Muscle of leg (tissue), 3 donors: ENCODE measurements at regions not wholly inside any gene's neighbourhood (a gene's known extent, or its start where the extent isn't known, plus 50 kb on each side); places are given as distances from the start of the nearest gene placed in this dataset.
"Not testable (repeated sequence)": the region's sequence is repeated elsewhere in the genome, so short reads cannot be mapped to it uniquely, and the experiment has no call there.

ENCODE experiments used
- DNase-seq: peaks from one replicate; pipeline ENCODE4 v3.0.0; 2013
- H3K27ac ChIP-seq: one replicate; pipeline ENCODE4 v1.5.1; 2013; ENCODE audit warnings: mild to moderate bottlenecking, low read length, control low read depth
- H3K27me3 ChIP-seq: one replicate; pipeline ENCODE4 v1.6.1; 2013; ENCODE audit warnings: low read length; ENCODE audit not compliant: control insufficient read depth, insufficient read depth
- H3K36me3 ChIP-seq: one replicate; pipeline ENCODE4 v1.6.1; 2013; ENCODE audit warnings: low read length; ENCODE audit not compliant: control insufficient read depth, insufficient read depth
- H3K4me1 ChIP-seq: one replicate; pipeline ENCODE4 v1.6.1; 2013; ENCODE audit warnings: low read length; ENCODE audit not compliant: control insufficient read depth, insufficient read depth
- H3K4me3 ChIP-seq: one replicate; pipeline ENCODE4 v1.5.1; 2013; ENCODE audit warnings: low read length, control low read depth
- H3K9me3 ChIP-seq: replicated peaks from 2 replicates; pipeline ENCODE4 v1.6.1; 2013; ENCODE audit warnings: low read depth, low read length; ENCODE audit not compliant: control insufficient read depth
- WGBS: methylation state at CpG from one replicate; pipeline ENCODE4 v1.1.5; 2013; ENCODE audit warnings: missing lambda C conversion rate; ENCODE audit not compliant: insufficient coverage; 5-methylcytosine and 5-hydroxymethylcytosine counted together

- Histone ChIP-seq H3K4me3 (no peak overlapping the region), H3K4me1 (no peaks in the 10 kb centered on the region), H3K27me3 (peaks cover 2% of the 10 kb centered on the region), H3K36me3 (no peaks in the 10 kb centered on the region), H3K9me3 (no peaks in the 10 kb centered on the region), H3K27ac (no peak overlapping the region)
- no peak for DNase-seq
- 66% methylated on average over 5 of the region's 10 CpGs for WGBS
These were observed 87.4 kb downstream of the CRYGS start for GRCh38 chr3:186456731-186457191.

- Histone ChIP-seq H3K9me3 (no peaks in the 10 kb centered on the region), H3K27ac (no peak overlapping the region), H3K4me1 (no peaks in the 10 kb centered on the region), H3K4me3 (no peak overlapping the region), H3K27me3 (peaks cover 2% of the 10 kb centered on the region), H3K36me3 (no peaks in the 10 kb centered on the region)
- 100% methylated on average over 3 of the region's 14 CpGs for WGBS
- no peak for DNase-seq
These were observed 89.1 kb downstream of the CRYGS start for GRCh38 chr3:186454881-186455703.

- Histone ChIP-seq H3K27me3 (peaks cover 2% of the 10 kb centered on the region), H3K36me3 (no peaks in the 10 kb centered on the region), H3K4me3 (no peak overlapping the region), H3K4me1 (no peaks in the 10 kb centered on the region), H3K27ac (no peak overlapping the region), H3K9me3 (no peaks in the 10 kb centered on the region)
- 81% methylated on average over 2 of the region's 4 CpGs for WGBS
- no peak for DNase-seq
These were observed 90.6 kb downstream of the CRYGS start for GRCh38 chr3:186453531-186453930.

- WGBS, result 83% methylated on average over 8 of the region's 8 CpGs
- Histone ChIP-seq H3K4me1 (no peaks in the 10 kb centered on the region), H3K9me3 (no peaks in the 10 kb centered on the region), H3K27ac (no peak overlapping the region), H3K27me3 (no peaks in the 10 kb centered on the region), H3K4me3 (no peak overlapping the region), H3K36me3 (no peaks in the 10 kb centered on the region)
- no peak for DNase-seq
These were observed 90.5 kb upstream of the DGKG start for GRCh38 chr3:186452517-186452916.

GRCh38 chr3:186451371-186451770 is 89.3 kb upstream of the DGKG start:
- H3K9me3 ChIP-seq, result no peaks in the 10 kb centered on the region
- DNase-seq, result no peak
- no peaks in the 10 kb centered on the region for H3K27me3 ChIP-seq
- H3K36me3 ChIP-seq, result no peaks in the 10 kb centered on the region
- H3K27ac ChIP-seq, result no peak overlapping the region
- no peaks in the 10 kb centered on the region for H3K4me1 ChIP-seq
- no peak overlapping the region for H3K4me3 ChIP-seq
- 91% methylated on average over 4 of the region's 6 CpGs for WGBS

GRCh38 chr3:186444974-186445373 is 82.9 kb upstream of the DGKG start:
- H3K36me3 ChIP-seq, result no peaks in the 10 kb centered on the region
- H3K27me3 ChIP-seq, result no peaks in the 10 kb centered on the region
- no peaks in the 10 kb centered on the region for H3K4me1 ChIP-seq
- no peak overlapping the region for H3K4me3 ChIP-seq
- WGBS, result 80% methylated on average over 3 of the region's 7 CpGs
- H3K9me3 ChIP-seq, result no peaks in the 10 kb centered on the region
- no peak for DNase-seq
- no peak overlapping the region for H3K27ac ChIP-seq

GRCh38 chr3:186444288-186444687 is 82.3 kb upstream of the DGKG start:
- DNase-seq, result no peak
- Histone ChIP-seq H3K27ac (no peak overlapping the region), H3K4me1 (no peaks in the 10 kb centered on the region), H3K27me3 (no peaks in the 10 kb centered on the region), H3K4me3 (no peak overlapping the region), H3K36me3 (no peaks in the 10 kb centered on the region), H3K9me3 (no peaks in the 10 kb centered on the region)

- not testable (repeated sequence) for H3K27ac ChIP-seq, H3K4me1 ChIP-seq, H3K4me3 ChIP-seq, H3K9me3 ChIP-seq, DNase-seq, H3K36me3 ChIP-seq, H3K27me3 ChIP-seq
- 80% methylated on average over 1 of the region's 9 CpGs for WGBS
These were observed 80.9 kb upstream of the DGKG start for GRCh38 chr3:186442979-186443378.

- Histone ChIP-seq H3K4me1 (no peaks in the 10 kb centered on the region), H3K36me3 (no peaks in the 10 kb centered on the region), H3K27me3 (no peaks in the 10 kb centered on the region), H3K27ac (no peak overlapping the region), H3K4me3 (no peak overlapping the region), H3K9me3 (no peaks in the 10 kb centered on the region)
- no peak for DNase-seq
- no CpG with 5 or more reads among the region's 2 CpGs for WGBS
These were observed 80.1 kb upstream of the DGKG start for GRCh38 chr3:186442162-186442561.

- no peaks in the 10 kb centered on the region for H3K4me1 ChIP-seq
- no peak overlapping the region for H3K4me3 ChIP-seq
- 73% methylated on average over 2 of the region's 3 CpGs for WGBS
- H3K9me3 ChIP-seq, result no peaks in the 10 kb centered on the region
- H3K36me3 ChIP-seq, result no peaks in the 10 kb centered on the region
- no peaks in the 10 kb centered on the region for H3K27me3 ChIP-seq
- no peak overlapping the region for H3K27ac ChIP-seq
- no peak for DNase-seq
These were observed 78.9 kb upstream of the DGKG start for GRCh38 chr3:186440891-186441290.

GRCh38 chr3:186439725-186440124 is 77.7 kb upstream of the DGKG start:
- Histone ChIP-seq H3K27ac (no peak overlapping the region), H3K4me3 (no peak overlapping the region), H3K36me3 (no peaks in the 10 kb centered on the region), H3K9me3 (no peaks in the 10 kb centered on the region), H3K4me1 (no peaks in the 10 kb centered on the region), H3K27me3 (no peaks in the 10 kb centered on the region)
- WGBS, result 67% methylated on average over 3 of the region's 6 CpGs
- no peak for DNase-seq
